ENCODE measurements at regions not wholly inside any gene's neighbourhood (a gene's known extent, or its start where the extent isn't known, plus 50 kb on each side); places are given as distances from the start of the nearest gene placed in this dataset.

GRCh38 chr14:30808576-30808975 is 65.8 kb upstream of the COCH start:
- BruUV-seq (replicated peaks): no TSS peak
- no peak overlapping the region for H4K91ac ChIP-seq (ENCODE audit: insufficient read depth, low read depth, low read length)
- H2BK120ac ChIP-seq (ENCODE audit: low read depth, low read length): no peak overlapping the region
- H3K4me3 ChIP-seq (ENCODE audit: insufficient read depth, low read depth, low read length): no peak overlapping the region
- H2AK9ac ChIP-seq (replicated peaks; ENCODE audit: low read depth, low read length, poor library complexity): no peak overlapping the region
- ATAC-seq (ENCODE audit: low read depth) (no peak), DNase-seq (no peak)
- no peak overlapping the region for H2AFZ ChIP-seq (replicated peaks; ENCODE audit: low read length, poor library complexity)
- H3K9ac ChIP-seq (ENCODE audit: low read depth, low read length): no peak overlapping the region
- no peak overlapping the region for H3K18ac ChIP-seq (ENCODE audit: low read depth, low read length)
- H3K4ac ChIP-seq (ENCODE audit: low read depth, low read length): no peak overlapping the region
- no peaks in the 10 kb centered on the region for H3K79me1 ChIP-seq (ENCODE audit: low read depth in 1 of 2, low read length in 2 of 2)
- no peaks in the 10 kb centered on the region for H4K20me1 ChIP-seq (ENCODE audit: insufficient read depth, low read length)
- CTCF ChIA-PET: no interaction called here
- H4K5ac ChIP-seq (ENCODE audit: low read depth, low read length): no peak overlapping the region
- peaks cover 3% of the 10 kb centered on the region for H3K27me3 ChIP-seq (ENCODE audit: control insufficient read depth, insufficient read depth, low read length)
- intact Hi-C loops (cut with micrococcal nuclease): no loop called here
- H3K14ac ChIP-seq (replicated peaks; ENCODE audit: low read depth, low read length): no peak overlapping the region
- H3K56ac ChIP-seq (ENCODE audit: extremely low read depth, insufficient read depth, low read length): no peak overlapping the region
- H2AK5ac ChIP-seq (ENCODE audit: low read depth, low read length): no peak overlapping the region
- no peak overlapping the region for H4K8ac ChIP-seq (ENCODE audit: low read depth in 2 of 2, low read length in 2 of 2)
- no peaks in the 10 kb centered on the region for H3K9me3 ChIP-seq (ENCODE audit: control insufficient read depth, insufficient read depth, low read length)
- dilution Hi-C loops (cut with HindIII; ENCODE audit: low sequenced_read_pairs, unreplicated experiment): no loop called here
- H3K23ac ChIP-seq (ENCODE audit: low read depth, low read length): no peak overlapping the region
- in situ Hi-C loops (cut with MboI; ENCODE audit: low sequenced_read_pairs): no loop called here
- no peak overlapping the region for H2BK5ac ChIP-seq (ENCODE audit: low read depth, low read length, poor library complexity, severe bottlenecking)
- no peaks in the 10 kb centered on the region for H3K9me1 ChIP-seq (ENCODE audit: insufficient read depth, low read length)
- no peak overlapping the region for H2BK20ac ChIP-seq (ENCODE audit: low read depth, low read length)
- H3K4me2 ChIP-seq (ENCODE audit: low read depth, low read length): no peak overlapping the region
- H2BK15ac ChIP-seq (ENCODE audit: low read depth, low read length): no peak overlapping the region
- no CpG with 5 or more reads among the region's 1 CpG for WGBS, 2 experiments (ENCODE audit: extremely low coverage in 2 of 2, insufficient read length in 1 of 2)
- H3K36me3 ChIP-seq (ENCODE audit: control insufficient read depth, insufficient read depth, low read length): no peaks in the 10 kb centered on the region
- no peaks in the 10 kb centered on the region for H3K4me1 ChIP-seq (ENCODE audit: control insufficient read depth, insufficient read depth, low read length)
- POLR2A ChIA-PET (ENCODE audit: unreplicated experiment): no interaction called here
- TF ChIP-seq MAFK (IDR thresholded peaks at IDR 0.05; ENCODE audit: low read depth, low read length) (no peak), CTCF (conservative IDR thresholded peaks at IDR 0.05; ENCODE audit: low read depth, low read length) (no peak), MXI1 (IDR thresholded peaks at IDR 0.05; ENCODE audit: borderline replicate concordance, low read depth, low read length) (no peak), CHD1 (IDR thresholded peaks at IDR 0.05; ENCODE audit: low read depth, low read length) (no peak), NFE2L2 (IDR thresholded peaks at IDR 0.05; ENCODE audit: low read depth, low read length) (no peak), FOS (IDR thresholded peaks at IDR 0.05; ENCODE audit: low read depth, low read length) (no peak), RCOR1 (IDR thresholded peaks at IDR 0.05; ENCODE audit: insufficient replicate concordance, low read length) (no peak), POLR2A (IDR thresholded peaks at IDR 0.05; ENCODE audit: low read depth, low read length) (no peak), USF2 (IDR thresholded peaks at IDR 0.05; ENCODE audit: low read depth, low read length) (no peak), RAD21 (IDR thresholded peaks at IDR 0.05; ENCODE audit: low read length) (no peak), SMC3 (IDR thresholded peaks at IDR 0.05; ENCODE audit: low read depth, low read length) (no peak), CEBPB (IDR thresholded peaks at IDR 0.05; ENCODE audit: low read depth, low read length) (no peak), BHLHE40 (IDR thresholded peaks at IDR 0.05; ENCODE audit: low read depth, low read length) (no peak)
- no peak overlapping the region for H3K27ac ChIP-seq (ENCODE audit: insufficient read depth, low read length)

All from IMR-90 (cell line).